H1 (cell line): ENCODE measurements at regions not wholly inside any gene's neighbourhood (a gene's known extent, or its start where the extent isn't known, plus 50 kb on each side); places are given as distances from the start of the nearest gene placed in this dataset.

Source experiments
- CTCF ChIA-PET: fragments of 300-600 bp; sonication (Branson Sonifier 250); formaldehyde crosslinking; loops from one replicate; lab custom pipeline; 2021; ENCODE audit not compliant: partially characterized antibody; lab: Charles Lee
- POLR2A ChIA-PET: fragments of 300-600 bp; sonication (Branson Sonifier 250); formaldehyde crosslinking; loops from one replicate; lab custom pipeline; 2021; ENCODE audit warnings: inconsistent platforms; ENCODE audit not compliant: partially characterized antibody; lab: Charles Lee
- DNase-seq, 2 experiments: peaks; one replicate each; pipeline versions ENCODE4 v3.0.0 to v3.0.0-alpha.2; 2010 to 2022; ENCODE audit warnings: low spot score in 2 of 2, low read depth in 1 of 2, mixed read lengths in 1 of 2
- FAIRE-seq: peaks from 2 replicates; lab custom pipeline; 2011; peaks lifted over from hg19 to GRCh38; lab: Jason Lieb, UNC
- H2AFZ ChIP-seq: 2 replicates; pipeline ENCODE4 v1.8.1; 2012; ENCODE audit warnings: low read length, inconsistent platforms
- H2AK5ac ChIP-seq: 2 replicates; pipeline ENCODE4 v1.6.1; 2013; ENCODE audit warnings: low read depth, low read length
- H2BK120ac ChIP-seq: replicated peaks from 2 replicates; pipeline ENCODE3; 2013; ENCODE audit warnings: low read depth, low read length, inconsistent platforms
- H2BK12ac ChIP-seq: 2 replicates; pipeline ENCODE4 v1.6.1; 2013; ENCODE audit warnings: low read depth, low read length
- H2BK15ac ChIP-seq: 2 replicates; pipeline ENCODE4 v1.6.1; 2013; ENCODE audit warnings: low read length
- H2BK20ac ChIP-seq: 2 replicates; pipeline ENCODE4 v1.6.1; 2013; ENCODE audit warnings: low read length
- H2BK5ac ChIP-seq: 2 replicates; pipeline ENCODE4 v1.6.1; 2013; ENCODE audit warnings: low read depth, low read length
- H3K14ac ChIP-seq: 2 replicates; pipeline ENCODE4 v1.6.1; 2013; ENCODE audit warnings: inconsistent platforms; ENCODE audit not compliant: insufficient read length
- H3K18ac ChIP-seq: 2 replicates; pipeline ENCODE4 v1.6.1; 2013; ENCODE audit warnings: low read length; ENCODE audit errors: extremely low read depth
- H3K23ac ChIP-seq: 2 replicates; pipeline ENCODE4 v1.6.1; 2013; ENCODE audit warnings: inconsistent platforms; ENCODE audit not compliant: insufficient read length
- H3K23me2 ChIP-seq: 2 replicates; pipeline ENCODE4 v1.6.1; 2013; ENCODE audit warnings: low read depth, low read length
- H3K27ac ChIP-seq: 2 replicates; pipeline ENCODE4 v1.6.1; 2011; ENCODE audit warnings: low read depth, low read length, inconsistent platforms
- H3K27me3 ChIP-seq, 4 experiments: replicated peaks in 1 of 4; 1 replicate in 1 of 4; 2 replicates in 3 of 4; pipeline versions ENCODE4 v1.6.1 to v1.8.1; 2011 to 2013; ENCODE audit warnings: low read length in 3 of 4, mild to moderate bottlenecking in 3 of 4, inconsistent platforms in 2 of 4, mixed read lengths in 2 of 4, moderate library complexity in 1 of 4; ENCODE audit not compliant: control insufficient read depth in 3 of 4, insufficient read depth in 3 of 4; ENCODE audit errors: extremely low read depth in 1 of 4
- H3K36me3 ChIP-seq, 4 experiments: 2 replicates each; pipeline versions ENCODE4 v1.6.1 to v1.8.1; 2011 to 2013; ENCODE audit warnings: mild to moderate bottlenecking in 4 of 4, low read length in 3 of 4, moderate library complexity in 2 of 4, control low read depth in 1 of 4, inconsistent platforms in 1 of 4; ENCODE audit not compliant: insufficient read depth in 4 of 4, control insufficient read depth in 2 of 4
- H3K4ac ChIP-seq: replicated peaks from 2 replicates; pipeline ENCODE3; 2013; ENCODE audit warnings: low read length, low read depth, mixed read lengths, inconsistent platforms; ENCODE audit not compliant: insufficient read length
- H3K4me1 ChIP-seq, 4 experiments: replicated peaks in 1 of 4; 1 replicate in 1 of 4; 2 replicates in 3 of 4; pipeline versions ENCODE4 v1.6.1 to v1.8.1; 2011 to 2013; ENCODE audit warnings: low read length in 3 of 4, inconsistent platforms in 2 of 4, mixed read lengths in 1 of 4; ENCODE audit not compliant: insufficient read depth in 4 of 4, control insufficient read depth in 3 of 4
- H3K4me2 ChIP-seq, 2 experiments: 2 replicates each; pipeline versions ENCODE4 v1.6.1 to v1.8.1; 2011 to 2013; ENCODE audit warnings: low read depth in 2 of 2, low read length in 2 of 2, control low read depth in 1 of 2, inconsistent platforms in 1 of 2, mild to moderate bottlenecking in 1 of 2; ENCODE audit not compliant: insufficient read depth in 1 of 2
- H3K4me3 ChIP-seq, 4 experiments: fragments of 200-600, 300-600 bp in 1 of 4; sonication (generic), shearing (Covaris generic), sonication (Bioruptor Twin) in 1 of 4; 2 replicates each; pipeline versions ENCODE4 v1.5.1 to v1.8.1; 2011 to 2016; ENCODE audit warnings: low read length in 4 of 4, low read depth in 3 of 4, control low read depth in 2 of 4, inconsistent platforms in 2 of 4, mild to moderate bottlenecking in 2 of 4, mixed read lengths in 1 of 4, moderate library complexity in 1 of 4; ENCODE audit not compliant: insufficient read depth in 2 of 4; ENCODE audit errors: extremely low read depth in 1 of 4
- H3K56ac ChIP-seq: replicated peaks from 2 replicates; pipeline ENCODE3; 2013; ENCODE audit warnings: low read depth, mild to moderate bottlenecking, mixed read lengths, low read length, inconsistent platforms; ENCODE audit not compliant: insufficient read length
- H3K79me1 ChIP-seq: 2 replicates; pipeline ENCODE4 v1.6.1; 2013; ENCODE audit warnings: low read depth, low read length, control low read depth
- H3K79me2 ChIP-seq, 2 experiments: 2 replicates each; pipeline versions ENCODE4 v1.6.1 to v1.8.1; 2012 to 2013; ENCODE audit warnings: low read length in 2 of 2, mild to moderate bottlenecking in 2 of 2, inconsistent platforms in 1 of 2; ENCODE audit not compliant: insufficient read depth in 2 of 2, control insufficient read depth in 1 of 2
- H3K9ac ChIP-seq, 4 experiments: replicated peaks in 1 of 4; 1 replicate in 1 of 4; 2 replicates in 3 of 4; pipeline versions ENCODE4 v1.6.1 to v1.8.1; 2011 to 2013; ENCODE audit warnings: low read depth in 3 of 4, low read length in 3 of 4, control low read depth in 2 of 4, mild to moderate bottlenecking in 2 of 4, moderate library complexity in 2 of 4, inconsistent platforms in 1 of 4; ENCODE audit errors: extremely low read depth in 1 of 4
- H3K9me3 ChIP-seq, 2 experiments: 2 replicates each; pipeline versions ENCODE4 v1.6.1 to v1.8.1; 2012 to 2013; ENCODE audit warnings: mild to moderate bottlenecking in 2 of 2, moderate library complexity in 2 of 2, control low read depth in 1 of 2, inconsistent platforms in 1 of 2, low read depth in 1 of 2, low read length in 1 of 2, mixed read lengths in 1 of 2; ENCODE audit not compliant: insufficient read depth in 2 of 2
- H4K20me1 ChIP-seq, 2 experiments: replicated peaks in 1 of 2; 2 replicates each; pipeline versions ENCODE3 to v1.8.1; 2011 to 2013; ENCODE audit warnings: inconsistent platforms in 2 of 2, low read length in 2 of 2, mild to moderate bottlenecking in 1 of 2; ENCODE audit not compliant: insufficient read depth in 2 of 2, control insufficient read depth in 1 of 2
- H4K5ac ChIP-seq: 2 replicates; pipeline ENCODE4 v1.6.1; 2013; ENCODE audit warnings: low read length, low read depth, mixed read lengths, inconsistent platforms; ENCODE audit not compliant: insufficient read length
- H4K8ac ChIP-seq: 2 replicates; pipeline ENCODE4 v1.8.0; 2013; ENCODE audit warnings: mild to moderate bottlenecking, moderate library complexity, low read length, inconsistent platforms; ENCODE audit not compliant: insufficient read depth; ENCODE audit errors: extremely low read depth
- H4K91ac ChIP-seq: replicated peaks from 2 replicates; pipeline ENCODE3; 2013; ENCODE audit warnings: low read length, mixed read lengths, inconsistent platforms; ENCODE audit not compliant: insufficient read length
- ATF3 ChIP-seq: IDR thresholded peaks from 2 replicates; pipeline ENCODE4 v1.6.1; 2011; ENCODE audit warnings: low read depth, mild to moderate bottlenecking, low read length; ENCODE audit not compliant: insufficient read depth
- CHD2 ChIP-seq: IDR thresholded peaks from 2 replicates; pipeline ENCODE4 v1.6.1; 2012; ENCODE audit warnings: low read length, improper control_type of control experiment
- NANOG ChIP-seq: IDR thresholded peaks from 2 replicates; pipeline ENCODE4 v1.6.1; 2011; ENCODE audit warnings: low read length, low read depth, mild to moderate bottlenecking, inconsistent platforms; ENCODE audit not compliant: insufficient read depth, poor library complexity, severe bottlenecking
- POLR2A ChIP-seq, 2 experiments: IDR thresholded peaks; 1 replicate in 1 of 2; 2 replicates in 1 of 2; pipeline ENCODE4 v1.6.1; 2011; ENCODE audit warnings: low read depth in 2 of 2, low read length in 2 of 2, mild to moderate bottlenecking in 2 of 2; ENCODE audit errors: control extremely low read depth in 1 of 2
- WGBS, 2 experiments: shearing (Covaris generic) in 1 of 2; methylation state at CpG; one replicate each; pipeline versions ENCODE4 v1.1.6 to v1.1.7; 2013 to 2015; ENCODE audit warnings: low lambda C conversion rate in 2 of 2, mixed read lengths in 2 of 2, inconsistent platforms in 1 of 2, low coverage in 1 of 2, missing lambda C conversion rate in 1 of 2; ENCODE audit not compliant: insufficient replicate concordance in 2 of 2, insufficient coverage in 1 of 2, insufficient read length in 1 of 2; ENCODE audit errors: extremely low coverage in 1 of 2, missing lambda C conversion rate in 1 of 2; 5-methylcytosine and 5-hydroxymethylcytosine counted together

DNA sequence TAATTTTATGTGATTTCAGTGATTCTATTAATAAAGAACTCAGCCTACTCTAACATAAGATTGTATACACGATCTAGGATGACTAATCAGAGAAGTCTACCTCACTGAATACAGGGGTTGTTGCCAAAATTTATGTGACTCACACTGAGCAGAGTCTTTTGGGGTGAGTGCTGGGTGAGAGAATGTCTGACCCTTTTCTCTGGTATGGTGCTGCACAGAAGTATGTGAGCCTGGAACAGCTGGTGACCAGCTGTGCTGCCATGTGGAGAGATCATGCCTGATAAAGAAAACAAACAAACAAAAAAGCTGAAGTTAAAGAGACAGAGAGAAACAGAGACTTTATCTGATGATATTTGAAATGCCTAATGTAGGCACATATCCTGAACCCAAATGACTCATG lies 618.1 kb upstream of the GRIA3 start:
- Histone ChIP-seq H3K23me2 (no peaks in the 10 kb centered on the region), H2AK5ac (no peak overlapping the region), H3K4me1 (no peaks in the 10 kb centered on the region), H4K20me1 (no peaks in the 10 kb centered on the region), H3K79me2 (no peaks in the 10 kb centered on the region), H3K4ac (no peak overlapping the region), H4K8ac (no peak overlapping the region), H3K4me3 (no peak overlapping the region), H3K56ac (no peak overlapping the region), H3K4me2 (no peak overlapping the region), H2BK5ac (no peak overlapping the region), H2BK20ac (no peak overlapping the region), H3K9me3 (no peaks in the 10 kb centered on the region), H2BK15ac (no peak overlapping the region), H2BK12ac (no peak overlapping the region), H4K91ac (no peak overlapping the region), H3K27me3 (no peaks in the 10 kb centered on the region), H3K79me1 (no peaks in the 10 kb centered on the region), H2AFZ (no peak overlapping the region), H3K14ac (no peak overlapping the region), H3K27ac (no peak overlapping the region), H4K5ac (no peak overlapping the region), H2BK120ac (no peak overlapping the region), H3K36me3 (no peaks in the 10 kb centered on the region), H3K23ac (no peak overlapping the region), H3K18ac (no peak overlapping the region), H3K9ac (no peak overlapping the region)
- WGBS, 2 experiments = 91% methylated on average over 1 of the region's 1 CpG; no CpG with 5 or more reads in 1 of the 2 experiments
- DNase-seq (no peak), FAIRE-seq (no peak)
- TF ChIP-seq CHD2 (no peak), ATF3 (no peak), POLR2A (IDR thresholded peaks at IDR 0.05; ENCODE audit: control extremely low read depth in 1 of 2, low read depth in 2 of 2, low read length in 2 of 2) (no peak), NANOG (no peak)
- ChIA-PET CTCF (no interaction called here), POLR2A (no interaction called here)
